HEK293 (cell line): ENCODE measurements at regions not wholly inside any gene's neighbourhood (a gene's known extent, or its start where the extent isn't known, plus 50 kb on each side); places are given as distances from the start of the nearest gene placed in this dataset.

Experiments
- CTCF ChIA-PET: fragments of 350-600 bp; formaldehyde crosslinking; extraction: SDS; loops from one replicate; lab custom pipeline; 2021; ENCODE audit warnings: antibody characterized with exemption; lab: Yijun Ruan, JAX
- POLR2A ChIA-PET: fragments of 300-600 bp; formaldehyde crosslinking; extraction: SDS; loops from one replicate; lab custom pipeline; 2020; ENCODE audit warnings: antibody characterized with exemption, inconsistent platforms; lab: Yijun Ruan, JAX
- H3K27ac ChIP-seq: fragments of 200-500 bp; sonication (Bioruptor generic); 2 replicates; pipeline ENCODE4 v1.5.1; 2014; ENCODE audit warnings: low read depth, low read length, control low read depth, inconsistent platforms; ENCODE audit errors: extremely low read depth
- H3K36me3 ChIP-seq, 2 experiments: fragments of 200-500 bp in 1 of 2; sonication (Bioruptor generic) in 1 of 2; 1 replicate in 1 of 2; 2 replicates in 1 of 2; pipeline ENCODE4 v1.5.1; 2014 to 2017; ENCODE audit warnings: inconsistent platforms in 2 of 2, low read length in 2 of 2; ENCODE audit not compliant: control insufficient read depth in 2 of 2, insufficient read depth in 1 of 2
- H3K4me1 ChIP-seq: fragments of 200-500 bp; sonication (Bioruptor generic); 2 replicates; pipeline ENCODE4 v1.5.1; 2014; ENCODE audit warnings: mild to moderate bottlenecking, low read length, inconsistent platforms; ENCODE audit not compliant: control insufficient read depth, insufficient read depth
- H3K4me3 ChIP-seq: 2 replicates; pipeline ENCODE4 v1.5.1; 2011; ENCODE audit warnings: low read depth, mild to moderate bottlenecking, control low read depth, low read length, moderate library complexity
- H3K9me3 ChIP-seq: fragments of 200-500 bp; sonication (Bioruptor generic); 2 replicates; pipeline ENCODE4 v1.5.1; 2014; ENCODE audit warnings: low read depth, low read length, inconsistent platforms; ENCODE audit not compliant: control insufficient read depth, insufficient read depth
- PRDM1 ChIP-seq: fragments of 450-650 bp; formaldehyde crosslinking; IDR thresholded peaks from 2 replicates; pipeline ENCODE4; 2016; ENCODE audit warnings: missing biosample characterization, missing genetic modification characterization
- PRDM6 ChIP-seq: fragments of 450-650 bp; formaldehyde crosslinking; IDR thresholded peaks from 2 replicates; pipeline ENCODE4 v1.5.1; 2017; ENCODE audit warnings: missing biosample characterization, missing genetic modification characterization
- SCRT2 ChIP-seq: fragments of 450-650 bp; formaldehyde crosslinking; IDR thresholded peaks from 2 replicates; pipeline ENCODE4 v1.5.1; 2016; ENCODE audit warnings: missing biosample characterization, missing genetic modification characterization
- ZBTB17 ChIP-seq: fragments of 450-650 bp; formaldehyde crosslinking; IDR thresholded peaks from 2 replicates; pipeline ENCODE4 v1.5.1; 2016; ENCODE audit warnings: missing biosample characterization, missing genetic modification characterization
- ZBTB21 ChIP-seq: fragments of 450-650 bp; formaldehyde crosslinking; IDR thresholded peaks from 2 replicates; pipeline ENCODE4 v1.5.1; 2017; ENCODE audit warnings: missing biosample characterization, missing genetic modification characterization
- ZBTB49 ChIP-seq: fragments of 450-650 bp; formaldehyde crosslinking; IDR thresholded peaks from 2 replicates; pipeline ENCODE4 v1.5.1; 2016; ENCODE audit warnings: missing biosample characterization, missing genetic modification characterization, low read depth
- ZNF121 ChIP-seq: fragments of 450-650 bp; formaldehyde crosslinking; IDR thresholded peaks from 2 replicates; pipeline ENCODE4 v1.5.1; 2016; ENCODE audit warnings: missing biosample characterization, missing genetic modification characterization
- ZNF148 ChIP-seq: fragments of 450-650 bp; formaldehyde crosslinking; IDR thresholded peaks from 2 replicates; pipeline ENCODE4 v1.5.0; 2017; ENCODE audit warnings: missing biosample characterization, missing genetic modification characterization, borderline replicate concordance
- ZNF214 ChIP-seq: fragments of 450-650 bp; formaldehyde crosslinking; IDR thresholded peaks from 2 replicates; pipeline ENCODE4 v1.5.1; 2017; ENCODE audit warnings: missing biosample characterization, mild to moderate bottlenecking, missing genetic modification characterization, borderline replicate concordance
- ZNF223 ChIP-seq: fragments of 450-650 bp; formaldehyde crosslinking; IDR thresholded peaks from 2 replicates; pipeline ENCODE4 v1.5.1; 2016; ENCODE audit warnings: missing biosample characterization, missing genetic modification characterization
- ZNF391 ChIP-seq: fragments of 450-650 bp; formaldehyde crosslinking; IDR thresholded peaks from 2 replicates; pipeline ENCODE4 v1.5.1; 2016; ENCODE audit warnings: low read depth, missing biosample characterization, missing genetic modification characterization, borderline replicate concordance
- ZNF596 ChIP-seq: fragments of 450-650 bp; IDR thresholded peaks from 2 replicates; pipeline ENCODE4 v1.5.0; 2018; ENCODE audit warnings: missing biosample characterization, mild to moderate bottlenecking, missing genetic modification characterization, moderate library complexity
- ZNF600 ChIP-seq: fragments of 450-650 bp; formaldehyde crosslinking; IDR thresholded peaks from 2 replicates; pipeline ENCODE4 v1.5.1; 2016; ENCODE audit warnings: missing biosample characterization, missing genetic modification characterization
- ZNF621 ChIP-seq: fragments of 450-650 bp; formaldehyde crosslinking; IDR thresholded peaks from 2 replicates; pipeline ENCODE4 v1.5.1; 2017; ENCODE audit warnings: missing biosample characterization, missing genetic modification characterization
- ZNF639 ChIP-seq: fragments of 450-650 bp; formaldehyde crosslinking; IDR thresholded peaks from 2 replicates; pipeline ENCODE4 v1.5.1; 2016; ENCODE audit warnings: missing biosample characterization, missing genetic modification characterization
- ZNF707 ChIP-seq: fragments of 450-650 bp; formaldehyde crosslinking; IDR thresholded peaks from 2 replicates; pipeline ENCODE4 v1.5.1; 2016; ENCODE audit warnings: missing biosample characterization, missing genetic modification characterization
- ZNF792 ChIP-seq: fragments of 450-650 bp; formaldehyde crosslinking; IDR thresholded peaks from 2 replicates; pipeline ENCODE4 v1.5.1; 2016; ENCODE audit warnings: missing biosample characterization, missing genetic modification characterization
- ZSCAN16 ChIP-seq: fragments of 450-650 bp; formaldehyde crosslinking; IDR thresholded peaks from 2 replicates; pipeline ENCODE4 v1.5.1; 2016; ENCODE audit warnings: missing biosample characterization, missing genetic modification characterization
- TF ChIP-seq, protein P1 (sequence below): fragments of 450-650 bp; formaldehyde crosslinking; IDR thresholded peaks from 2 replicates; pipeline ENCODE4 v1.5.1; 2016; ENCODE audit warnings: missing biosample characterization, missing genetic modification characterization
- TF ChIP-seq, protein P2 (sequence below): fragments of 450-650 bp; formaldehyde crosslinking; conservative IDR thresholded peaks from 2 replicates; pipeline ENCODE4 v1.5.1; 2016; ENCODE audit warnings: low read depth, missing biosample characterization, missing genetic modification characterization
- TF ChIP-seq, protein P3 (sequence below): fragments of 450-650 bp; formaldehyde crosslinking; IDR thresholded peaks from 2 replicates; pipeline ENCODE4 v1.5.1; 2016; ENCODE audit warnings: missing biosample characterization, missing genetic modification characterization

- Histone ChIP-seq H3K9me3 (no peaks in the 10 kb centered on the region), H3K36me3 (no peaks in the 10 kb centered on the region), H3K4me1 (peaks cover 6% of the 10 kb centered on the region; the same call in 1 of the 2 replicates), H3K4me3 (no peak overlapping the region), H3K27ac (no peak overlapping the region)
- POLR2A ChIA-PET = no interaction called here
- CTCF ChIA-PET = interaction anchor here (0.6 kb wide), 1 partner anchor 635 kb away, joined by 3 read pairs; no protein-coding TSS in a partner anchor
- TF ChIP-seq, protein P1, sequence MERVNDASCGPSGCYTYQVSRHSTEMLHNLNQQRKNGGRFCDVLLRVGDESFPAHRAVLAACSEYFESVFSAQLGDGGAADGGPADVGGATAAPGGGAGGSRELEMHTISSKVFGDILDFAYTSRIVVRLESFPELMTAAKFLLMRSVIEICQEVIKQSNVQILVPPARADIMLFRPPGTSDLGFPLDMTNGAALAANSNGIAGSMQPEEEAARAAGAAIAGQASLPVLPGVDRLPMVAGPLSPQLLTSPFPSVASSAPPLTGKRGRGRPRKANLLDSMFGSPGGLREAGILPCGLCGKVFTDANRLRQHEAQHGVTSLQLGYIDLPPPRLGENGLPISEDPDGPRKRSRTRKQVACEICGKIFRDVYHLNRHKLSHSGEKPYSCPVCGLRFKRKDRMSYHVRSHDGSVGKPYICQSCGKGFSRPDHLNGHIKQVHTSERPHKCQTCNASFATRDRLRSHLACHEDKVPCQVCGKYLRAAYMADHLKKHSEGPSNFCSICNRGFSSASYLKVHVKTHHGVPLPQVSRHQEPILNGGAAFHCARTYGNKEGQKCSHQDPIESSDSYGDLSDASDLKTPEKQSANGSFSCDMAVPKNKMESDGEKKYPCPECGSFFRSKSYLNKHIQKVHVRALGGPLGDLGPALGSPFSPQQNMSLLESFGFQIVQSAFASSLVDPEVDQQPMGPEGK (tag by site-specific recombination) = peak; percentile 56
- TF ChIP-seq ZNF214 (no peak), ZSCAN16 (tag by site-specific recombination) (no peak), PRDM1 (tag by site-specific recombination) (no peak), SCRT2 (tag by site-specific recombination) (peak; percentile 90), ZNF707 (tag by site-specific recombination) (no peak), ZBTB21 (tag by site-specific recombination) (peak; percentile 78), ZNF600 (tag by site-specific recombination) (peak; percentile 81), ZNF148 (tag by site-specific recombination) (no peak), ZNF596 (no peak), ZNF621 (tag by site-specific recombination) (no peak), ZBTB17 (tag by site-specific recombination) (peak; percentile 87), ZBTB49 (tag by site-specific recombination) (no peak), ZNF391 (tag by site-specific recombination) (peak; percentile 86; the same call in 1 of the 2 replicates), PRDM6 (tag by site-specific recombination) (peak; percentile 68), ZNF639 (tag by site-specific recombination) (peak; percentile 80), ZNF792 (tag by site-specific recombination) (no peak), ZNF121 (tag by site-specific recombination) (no peak), ZNF223 (tag by site-specific recombination) (no peak)
- TF ChIP-seq, protein P2, sequence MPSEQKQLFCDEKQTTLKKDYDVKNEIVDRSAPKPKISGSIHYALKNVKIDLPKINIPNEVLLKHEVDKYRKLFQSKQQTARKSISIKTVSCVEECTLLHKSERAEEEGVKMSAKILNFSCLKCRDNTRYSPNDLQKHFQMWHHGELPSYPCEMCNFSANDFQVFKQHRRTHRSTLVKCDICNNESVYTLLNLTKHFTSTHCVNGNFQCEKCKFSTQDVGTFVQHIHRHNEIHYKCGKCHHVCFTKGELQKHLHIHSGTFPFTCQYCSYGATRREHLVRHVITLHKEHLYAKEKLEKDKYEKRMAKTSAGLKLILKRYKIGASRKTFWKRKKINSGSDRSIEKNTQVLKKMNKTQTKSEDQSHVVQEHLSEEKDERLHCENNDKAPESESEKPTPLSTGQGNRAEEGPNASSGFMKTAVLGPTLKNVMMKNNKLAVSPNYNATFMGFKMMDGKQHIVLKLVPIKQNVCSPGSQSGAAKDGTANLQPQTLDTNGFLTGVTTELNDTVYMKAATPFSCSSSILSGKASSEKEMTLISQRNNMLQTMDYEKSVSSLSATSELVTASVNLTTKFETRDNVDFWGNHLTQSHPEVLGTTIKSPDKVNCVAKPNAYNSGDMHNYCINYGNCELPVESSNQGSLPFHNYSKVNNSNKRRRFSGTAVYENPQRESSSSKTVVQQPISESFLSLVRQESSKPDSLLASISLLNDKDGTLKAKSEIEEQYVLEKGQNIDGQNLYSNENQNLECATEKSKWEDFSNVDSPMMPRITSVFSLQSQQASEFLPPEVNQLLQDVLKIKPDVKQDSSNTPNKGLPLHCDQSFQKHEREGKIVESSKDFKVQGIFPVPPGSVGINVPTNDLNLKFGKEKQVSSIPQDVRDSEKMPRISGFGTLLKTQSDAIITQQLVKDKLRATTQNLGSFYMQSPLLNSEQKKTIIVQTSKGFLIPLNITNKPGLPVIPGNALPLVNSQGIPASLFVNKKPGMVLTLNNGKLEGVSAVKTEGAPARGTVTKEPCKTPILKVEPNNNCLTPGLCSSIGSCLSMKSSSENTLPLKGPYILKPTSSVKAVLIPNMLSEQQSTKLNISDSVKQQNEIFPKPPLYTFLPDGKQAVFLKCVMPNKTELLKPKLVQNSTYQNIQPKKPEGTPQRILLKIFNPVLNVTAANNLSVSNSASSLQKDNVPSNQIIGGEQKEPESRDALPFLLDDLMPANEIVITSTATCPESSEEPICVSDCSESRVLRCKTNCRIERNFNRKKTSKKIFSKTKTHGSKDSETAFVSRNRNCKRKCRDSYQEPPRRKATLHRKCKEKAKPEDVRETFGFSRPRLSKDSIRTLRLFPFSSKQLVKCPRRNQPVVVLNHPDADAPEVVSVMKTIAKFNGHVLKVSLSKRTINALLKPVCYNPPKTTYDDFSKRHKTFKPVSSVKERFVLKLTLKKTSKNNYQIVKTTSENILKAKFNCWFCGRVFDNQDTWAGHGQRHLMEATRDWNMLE (tag by site-specific recombination) = no peak
- TF ChIP-seq, protein P3, sequence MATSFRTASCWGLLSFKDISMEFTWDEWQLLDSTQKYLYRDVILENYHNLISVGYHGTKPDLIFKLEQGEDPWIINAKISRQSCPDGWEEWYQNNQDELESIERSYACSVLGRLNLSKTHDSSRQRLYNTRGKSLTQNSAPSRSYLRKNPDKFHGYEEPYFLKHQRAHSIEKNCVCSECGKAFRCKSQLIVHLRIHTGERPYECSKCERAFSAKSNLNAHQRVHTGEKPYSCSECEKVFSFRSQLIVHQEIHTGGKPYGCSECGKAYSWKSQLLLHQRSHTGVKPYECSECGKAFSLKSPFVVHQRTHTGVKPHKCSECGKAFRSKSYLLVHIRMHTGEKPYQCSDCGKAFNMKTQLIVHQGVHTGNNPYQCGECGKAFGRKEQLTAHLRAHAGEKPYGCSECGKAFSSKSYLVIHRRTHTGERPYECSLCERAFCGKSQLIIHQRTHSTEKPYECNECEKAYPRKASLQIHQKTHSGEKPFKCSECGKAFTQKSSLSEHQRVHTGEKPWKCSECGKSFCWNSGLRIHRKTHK (tag by site-specific recombination) = no peak
Measured at GRCh38 chr2:12296915-12297314, 419.8 kb upstream of the TRIB2 start.
